Activated T-cell treated with anti-CD3 and anti-CD28 coated beads for 24 hours (primary cell): ENCODE measurements at regions not wholly inside any gene's neighbourhood (a gene's known extent, or its start where the extent isn't known, plus 50 kb on each side); places are given as distances from the start of the nearest gene placed in this dataset.

Experiments used
- DNase-seq: peaks from one replicate; pipeline ENCODE4 v3.0.0-alpha.2; 2020; ENCODE audit warnings: low read depth

DNA sequence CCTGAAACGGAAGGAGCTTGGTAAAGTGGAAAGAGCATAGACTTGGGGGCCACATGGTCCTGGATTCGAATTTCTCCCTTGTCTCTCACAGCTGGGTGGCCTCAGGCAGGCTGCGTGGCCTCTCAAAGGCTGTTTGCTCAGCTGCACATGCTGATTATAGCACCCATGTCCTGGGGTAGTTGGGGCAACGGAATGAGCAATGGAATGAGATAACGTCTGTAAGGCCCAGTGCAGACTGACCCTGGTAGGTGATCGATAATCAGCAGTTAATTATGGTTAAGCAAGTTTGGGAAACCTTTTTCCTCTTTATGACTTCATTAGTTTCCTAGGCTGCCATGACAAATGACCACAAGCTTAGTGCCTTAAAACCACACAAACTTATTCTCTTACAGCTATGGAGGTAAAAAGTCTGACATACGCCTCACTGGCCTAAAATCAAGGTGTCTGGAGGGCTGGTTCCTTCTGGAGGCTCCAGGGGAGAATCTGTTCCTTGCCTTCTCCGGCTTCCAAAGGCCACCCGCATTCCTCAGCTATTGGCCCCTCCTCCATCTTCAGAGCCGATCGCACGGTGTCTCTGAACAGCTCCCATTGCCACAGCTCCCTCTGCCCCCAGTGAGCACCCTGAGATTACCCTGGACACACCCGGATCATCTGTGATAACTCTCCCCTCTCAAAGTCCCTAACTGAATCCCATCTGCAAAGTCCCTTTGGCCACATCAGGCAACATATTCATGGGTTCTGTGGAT, 294.9 kb upstream of the FOXF1 start:
- DNase-seq: no peak

DNA sequence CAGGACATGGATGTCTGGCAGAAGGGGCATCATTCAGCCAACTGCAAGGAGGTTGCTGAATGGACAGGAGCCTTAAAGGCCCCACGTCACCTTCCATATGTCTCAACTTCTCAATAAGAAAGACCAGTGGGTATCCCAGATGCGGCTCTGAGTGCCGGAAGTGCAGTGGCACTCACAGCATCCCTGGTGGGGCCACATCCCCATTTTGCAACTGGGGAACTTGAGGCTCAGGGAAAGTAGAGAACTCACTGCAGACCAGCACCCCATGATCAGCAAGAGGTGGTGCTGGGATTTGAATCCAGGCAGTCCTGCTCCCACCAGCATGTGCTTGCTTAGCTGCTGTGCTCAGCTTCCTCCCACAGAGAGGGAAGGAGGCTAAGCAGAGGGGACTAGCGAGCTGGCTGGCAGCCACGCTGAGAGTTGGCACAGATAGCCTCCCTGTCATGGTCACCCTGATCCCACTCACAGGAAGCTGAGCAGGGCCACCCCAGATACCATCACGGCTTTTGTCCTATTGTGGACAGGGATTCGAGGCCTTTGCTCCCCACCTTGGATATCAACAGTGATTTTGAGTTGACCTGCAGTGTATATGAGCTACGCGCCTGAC, 294.2 kb upstream of the FOXF1 start:
- DNase-seq: no peak

DNA sequence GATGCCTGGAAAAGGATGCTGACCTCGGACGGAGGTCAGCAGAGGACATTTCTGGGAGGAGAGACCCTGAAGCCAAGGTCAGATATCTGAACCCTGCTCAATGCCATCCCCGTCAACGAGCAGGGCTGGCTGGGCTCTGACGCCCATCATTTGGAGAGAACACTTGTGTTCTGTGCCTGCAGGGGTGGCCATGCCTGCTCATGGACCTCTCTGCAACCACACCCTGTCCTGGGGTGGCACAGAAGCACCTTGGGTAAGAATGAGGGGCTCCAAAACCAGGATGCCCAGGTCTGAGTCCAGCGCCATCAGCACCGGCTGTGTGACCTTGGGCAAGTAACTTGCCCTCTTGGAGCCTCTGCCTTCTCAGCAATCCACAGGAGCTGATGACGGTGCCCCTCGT, 293.7 kb upstream of the FOXF1 start:
- DNase-seq: no peak

DNA sequence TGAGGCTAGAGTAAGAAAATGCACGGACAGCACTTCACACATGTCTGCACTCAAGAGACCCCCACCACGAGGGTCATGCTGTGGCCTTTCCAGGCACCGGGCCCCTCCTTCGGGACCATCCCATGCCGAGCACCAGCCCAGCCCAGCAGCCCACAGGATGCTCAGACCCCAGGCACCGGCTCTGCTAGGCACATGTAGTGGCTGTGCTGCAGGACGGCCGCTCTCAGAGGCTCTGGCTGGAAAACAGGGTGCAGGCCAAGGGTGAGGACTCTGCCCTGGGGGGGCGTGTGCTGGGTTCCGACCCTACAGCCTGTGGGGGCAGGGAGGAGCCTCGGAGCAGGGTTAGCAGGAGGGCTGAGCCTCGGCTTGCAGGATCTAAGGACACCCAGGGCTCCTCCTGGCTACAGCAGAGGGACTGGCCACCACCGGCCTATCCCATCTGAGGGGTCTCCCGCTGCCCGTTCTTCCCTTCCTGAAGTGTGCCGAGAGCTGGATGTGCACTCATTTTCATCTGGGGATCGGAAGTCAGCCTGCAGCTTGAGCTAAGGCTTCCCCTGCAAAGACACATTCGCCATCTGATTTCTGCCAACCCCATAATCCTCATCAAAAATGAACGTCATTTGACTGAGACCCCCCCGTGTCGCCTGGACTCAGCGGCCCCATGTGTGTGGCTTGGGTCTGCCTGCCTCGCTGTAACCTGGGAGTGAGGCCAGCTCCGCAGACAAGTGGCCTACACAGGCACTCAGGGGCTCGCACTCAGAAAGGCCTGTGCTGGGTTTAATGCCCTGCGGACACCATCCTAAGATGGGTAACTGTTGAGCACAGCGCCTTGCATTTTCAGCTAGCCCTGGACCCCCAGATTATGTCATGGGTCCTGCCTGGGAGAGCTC, 293.1 kb upstream of the FOXF1 start:
- no peak for DNase-seq

DNA sequence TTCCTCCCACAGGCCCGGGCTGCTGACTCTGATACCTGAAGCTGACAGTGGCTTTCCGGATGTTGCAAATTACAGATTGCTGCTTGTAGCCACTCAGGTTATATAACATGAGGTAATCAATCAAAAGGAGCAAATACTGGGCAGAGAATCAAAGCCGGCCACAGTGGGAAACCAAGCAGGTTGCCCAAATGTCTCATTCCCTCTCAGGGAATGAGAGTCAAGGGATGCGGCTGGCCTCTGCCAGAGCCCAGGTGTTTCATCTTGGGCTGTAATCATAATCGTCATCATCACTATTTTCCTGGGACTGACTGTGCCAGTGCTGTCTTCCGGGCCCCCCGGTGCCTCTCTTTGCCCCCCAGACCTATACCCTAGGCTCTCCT, 292.4 kb upstream of the FOXF1 start:
- DNase-seq: no peak

DNA sequence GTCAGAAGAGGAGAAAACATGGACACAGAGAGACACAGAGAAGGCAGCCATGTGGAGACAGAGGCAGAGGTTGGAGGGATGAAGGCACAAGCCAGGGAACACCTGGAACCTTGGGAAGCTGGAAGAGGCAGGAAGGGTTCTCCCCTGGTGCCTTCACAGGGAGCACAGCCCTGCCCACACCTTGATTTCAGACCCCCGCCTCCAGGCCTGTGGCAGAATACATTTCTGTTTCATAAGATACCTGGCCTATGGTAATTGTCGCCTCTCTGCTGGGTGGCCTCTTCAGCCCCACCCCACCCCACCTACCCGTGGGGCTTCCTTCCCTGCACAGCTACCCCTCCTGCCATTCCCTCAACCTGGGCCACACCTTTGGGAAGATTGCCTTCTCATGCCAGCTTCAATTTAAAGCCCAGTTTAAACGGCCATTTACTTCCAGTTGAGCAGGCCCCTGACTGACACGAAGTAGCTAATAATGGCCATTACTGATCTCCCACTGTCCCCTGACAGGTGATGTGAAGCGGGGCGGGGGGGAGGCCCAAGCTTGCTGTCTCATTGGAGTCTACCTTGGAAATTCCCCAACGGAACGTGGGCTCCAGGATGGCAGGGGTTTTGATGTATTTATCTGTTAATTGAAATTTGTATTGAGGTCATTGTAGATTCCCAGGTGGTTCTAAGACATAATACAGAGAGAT, 291.7 kb upstream of the FOXF1 start:
- no peak for DNase-seq

DNA sequence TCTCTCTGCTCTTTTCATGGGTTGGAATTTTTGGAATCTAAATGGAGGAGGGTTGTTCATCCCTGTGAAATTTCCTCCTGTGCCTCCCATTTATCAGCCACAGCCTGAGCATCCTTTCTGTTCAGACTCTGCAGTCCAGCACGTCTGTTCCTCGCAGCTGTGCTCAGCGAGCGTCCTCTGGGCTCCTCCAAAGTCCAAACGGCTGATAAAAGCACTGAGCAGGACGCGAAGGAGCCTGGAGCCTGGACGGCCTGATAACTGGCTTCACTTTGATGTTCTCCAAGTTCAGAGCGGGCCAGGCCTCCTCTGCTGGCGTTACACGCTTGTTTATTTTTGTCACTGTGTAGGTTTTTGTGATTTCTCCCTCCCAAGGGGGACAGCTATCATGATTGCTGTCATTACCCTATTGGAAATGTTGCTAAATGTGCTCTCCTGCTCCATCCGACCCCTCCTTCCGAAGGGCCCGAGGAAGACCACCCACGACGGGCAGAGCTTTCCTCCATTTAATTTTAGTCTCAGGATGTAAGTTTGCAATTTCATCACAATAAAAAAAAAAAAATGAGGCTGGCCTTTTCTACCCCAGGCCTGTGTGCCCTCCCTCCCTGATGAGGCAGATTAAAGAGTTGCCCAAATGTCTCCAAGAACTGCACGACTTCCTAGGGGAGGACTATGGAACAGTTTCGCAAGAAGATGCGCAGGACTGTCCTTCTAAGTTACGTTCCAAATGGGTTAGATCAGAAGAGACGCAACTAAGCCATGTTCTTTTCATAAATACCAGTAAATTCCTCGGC, 290.5 kb upstream of the FOXF1 start:
- no peak for DNase-seq

DNA sequence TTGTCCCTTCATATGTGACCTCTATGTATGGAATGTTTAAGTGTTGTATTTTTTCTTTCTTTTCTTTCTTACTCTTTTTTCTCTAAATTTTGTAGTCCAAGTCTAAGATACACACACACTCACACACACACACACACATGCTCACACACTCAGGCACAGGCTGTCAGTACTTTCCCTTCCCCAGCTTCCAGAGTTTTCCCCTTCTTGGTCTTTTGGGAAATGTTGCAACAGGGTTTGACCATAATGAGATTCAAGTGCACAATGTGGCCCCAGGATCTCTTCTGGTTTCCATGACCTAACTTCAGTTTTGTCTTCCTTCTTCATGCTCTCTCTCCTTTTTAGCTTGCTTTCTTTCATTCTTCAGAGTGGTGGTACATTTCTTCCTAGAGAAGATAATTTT, 289.8 kb upstream of the FOXF1 start:
- DNase-seq: no peak

DNA sequence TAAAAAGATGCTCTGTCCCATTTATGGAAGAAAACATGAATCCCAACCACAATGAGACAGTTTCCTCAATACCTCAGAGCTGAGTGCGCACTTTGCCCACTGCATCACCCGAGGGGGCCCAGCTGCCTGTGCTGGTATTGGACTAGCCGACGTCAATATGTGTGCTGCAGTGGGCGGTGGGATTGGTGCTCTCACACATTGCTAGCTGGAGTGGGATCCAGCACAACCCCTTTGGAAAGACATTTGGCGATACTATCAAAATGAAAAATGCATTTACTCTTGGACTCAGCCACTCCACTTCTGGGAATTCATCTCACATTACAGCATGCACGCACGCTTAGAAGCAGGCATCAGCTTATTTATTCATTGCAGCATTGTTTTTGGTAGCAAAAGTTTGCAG, 289.2 kb upstream of the FOXF1 start:
- DNase-seq: no peak

DNA sequence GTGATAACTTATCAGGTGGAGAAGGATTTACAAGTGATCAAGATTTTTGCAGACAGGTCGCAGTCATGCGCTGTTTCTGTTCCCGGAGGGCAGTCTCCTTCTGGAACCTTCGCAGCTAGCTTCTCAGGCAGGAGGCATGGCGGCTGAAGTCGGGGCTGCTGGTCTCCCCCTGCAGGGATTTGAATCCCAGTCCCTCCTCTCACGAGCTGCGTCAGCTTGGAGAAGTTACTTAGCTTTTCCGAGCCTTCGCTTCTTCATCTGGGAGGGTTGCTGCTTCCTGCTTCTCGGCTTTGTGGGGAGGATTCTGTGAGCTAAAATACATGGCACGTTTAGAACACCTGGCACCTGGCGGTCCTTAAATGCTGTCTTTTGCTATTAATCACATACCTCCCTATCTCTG, 287.8 kb upstream of the FOXF1 start:
- DNase-seq: no peak

DNA sequence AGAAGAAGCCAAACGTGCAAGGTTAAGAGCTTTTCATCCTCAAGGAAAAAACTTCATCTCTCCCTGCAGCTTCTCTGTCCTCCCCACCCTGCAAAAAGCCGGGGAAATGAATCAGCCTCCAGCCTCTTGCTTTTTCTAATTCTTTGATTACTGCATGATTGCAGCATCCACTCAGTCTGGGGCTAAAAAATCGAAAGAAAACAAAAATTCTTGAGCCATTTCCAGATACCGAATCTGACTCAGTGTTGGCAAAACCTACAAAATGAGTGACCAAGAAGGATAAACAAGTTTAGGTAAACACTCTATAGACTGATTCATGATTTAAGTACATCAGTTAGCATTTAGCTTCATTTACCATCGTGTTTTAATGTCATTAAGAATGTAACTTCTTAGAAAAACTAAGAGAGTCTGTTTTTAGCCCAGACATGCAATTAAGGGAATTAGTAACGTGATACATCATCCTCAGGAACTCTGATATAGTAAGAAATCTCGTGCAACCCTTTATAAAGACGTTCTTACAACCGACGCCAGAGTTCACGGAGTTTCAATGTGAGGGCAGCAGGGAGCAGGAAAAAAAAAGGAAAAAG, 287.3 kb upstream of the FOXF1 start:
- no peak for DNase-seq

DNA sequence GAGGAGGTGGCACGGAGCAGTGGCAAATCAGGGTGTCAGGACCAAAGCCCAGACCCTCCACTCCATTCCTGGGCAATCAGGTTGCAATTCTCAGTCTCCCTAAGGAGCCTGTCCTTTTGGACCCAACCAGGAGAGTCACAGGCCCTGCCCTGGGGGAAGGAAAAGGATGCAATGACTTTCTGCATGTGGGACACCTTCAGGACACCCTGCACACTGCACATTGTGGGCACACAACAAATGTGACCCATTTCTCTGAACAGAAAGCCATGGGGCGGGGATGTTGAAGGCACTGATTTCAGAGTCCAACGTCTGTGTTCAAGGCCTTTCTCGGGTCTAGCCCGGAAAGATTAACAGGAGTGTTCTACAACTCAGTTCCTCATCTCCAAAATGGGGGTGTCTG, 286.2 kb upstream of the FOXF1 start:
- DNase-seq: no peak

DNA sequence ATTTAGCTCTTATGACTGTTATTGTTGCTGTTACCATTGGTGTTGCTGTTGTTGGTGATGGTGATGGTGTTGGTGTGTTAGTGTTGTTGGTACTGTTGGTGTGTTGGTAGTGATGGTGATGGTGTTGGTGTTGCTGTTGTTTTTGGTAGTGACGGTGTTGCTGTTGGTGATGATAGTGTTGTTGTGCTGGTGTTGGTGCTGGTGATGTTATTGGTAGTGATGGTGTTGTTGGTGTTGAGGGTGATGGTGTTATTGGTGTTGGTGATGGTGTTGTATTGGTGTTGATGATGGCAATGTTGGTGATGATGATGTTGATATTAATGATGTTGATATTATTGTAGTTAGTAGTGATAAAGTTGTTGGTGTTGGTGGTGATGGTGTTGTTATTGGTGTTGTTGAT, 285.7 kb upstream of the FOXF1 start:
- DNase-seq: no peak

DNA sequence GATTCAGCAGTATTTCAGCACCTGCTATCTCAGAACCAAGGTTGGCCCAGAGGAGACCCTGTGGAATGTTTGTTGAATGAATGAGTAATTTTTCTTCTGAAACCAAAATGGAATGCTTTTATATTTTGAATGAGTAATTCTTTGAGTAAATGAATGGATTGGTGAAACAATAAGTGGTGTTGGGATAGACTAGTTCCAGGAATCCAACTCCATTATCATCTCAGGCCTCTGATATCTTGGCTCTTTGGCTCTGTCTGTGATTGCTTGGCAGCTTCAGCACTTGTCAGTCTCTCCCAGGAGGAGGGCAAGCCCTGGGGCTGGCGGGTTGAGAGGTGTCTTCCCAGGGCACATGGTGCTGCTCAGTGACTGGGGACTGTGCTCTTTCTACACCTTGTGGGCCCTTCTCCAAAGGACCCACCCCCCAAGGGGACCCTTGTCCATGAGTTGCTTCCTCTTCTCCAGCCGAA, 284.4 kb upstream of the FOXF1 start:
- DNase-seq: no peak

DNA sequence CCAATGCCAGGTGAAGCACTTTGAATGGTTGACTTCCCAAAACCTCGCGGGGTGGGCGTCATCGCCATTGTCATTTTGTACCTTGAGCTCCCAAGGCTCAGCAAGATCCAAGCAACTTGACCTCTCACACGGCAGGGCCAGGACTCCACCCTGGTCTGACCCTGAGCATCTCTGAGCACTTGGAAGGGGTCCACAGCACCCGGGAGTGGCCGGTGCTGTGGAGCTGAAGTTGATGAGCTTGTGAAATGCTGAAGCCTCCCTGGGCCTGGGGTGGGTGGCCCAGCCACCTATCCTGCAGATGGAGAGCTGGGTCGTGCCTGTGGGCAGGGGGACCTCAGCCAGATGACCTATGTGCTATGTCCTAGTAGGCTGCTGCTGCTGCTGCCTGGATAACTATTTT, 283.3 kb upstream of the FOXF1 start:
- DNase-seq: no peak

DNA sequence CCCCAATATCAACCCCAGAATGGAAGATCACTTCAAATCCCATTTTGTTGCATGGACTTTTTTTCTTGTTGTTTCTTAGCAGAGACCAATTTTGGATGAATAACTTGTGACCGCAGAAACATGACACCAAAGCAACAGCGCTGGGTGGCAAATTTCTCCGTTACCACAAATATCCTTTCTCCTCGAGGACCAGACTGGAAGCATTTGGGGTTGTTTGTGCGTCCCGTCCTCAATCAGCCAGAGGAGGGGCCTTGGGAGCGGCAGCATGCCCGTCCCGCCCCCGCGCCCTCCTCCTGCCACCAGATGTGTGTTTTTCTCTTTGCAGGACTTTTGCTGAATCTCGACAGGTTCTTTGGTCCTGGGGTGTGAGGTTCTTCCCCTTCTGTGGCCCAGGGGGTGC, 282.5 kb upstream of the FOXF1 start:
- no peak for DNase-seq

DNA sequence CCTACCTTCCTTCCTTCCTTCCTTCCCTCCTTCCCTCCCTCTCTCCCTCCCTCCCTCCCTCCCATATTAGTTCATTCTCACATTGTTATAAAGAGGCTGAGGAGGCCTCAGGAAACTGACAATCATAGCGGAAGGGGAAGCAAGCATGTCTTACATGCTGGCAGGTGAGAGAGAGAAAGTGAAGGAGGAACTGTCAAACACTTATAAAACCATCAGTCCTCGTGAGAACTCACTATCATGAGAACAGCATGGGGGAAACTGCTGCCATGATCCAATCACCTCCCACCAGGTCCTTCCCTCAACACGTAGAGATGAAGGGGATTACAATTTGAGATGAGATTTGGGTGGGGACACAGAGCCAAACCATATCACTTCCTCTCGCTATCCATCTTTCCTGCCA, 281.6 kb upstream of the FOXF1 start:
- DNase-seq: no peak

DNA sequence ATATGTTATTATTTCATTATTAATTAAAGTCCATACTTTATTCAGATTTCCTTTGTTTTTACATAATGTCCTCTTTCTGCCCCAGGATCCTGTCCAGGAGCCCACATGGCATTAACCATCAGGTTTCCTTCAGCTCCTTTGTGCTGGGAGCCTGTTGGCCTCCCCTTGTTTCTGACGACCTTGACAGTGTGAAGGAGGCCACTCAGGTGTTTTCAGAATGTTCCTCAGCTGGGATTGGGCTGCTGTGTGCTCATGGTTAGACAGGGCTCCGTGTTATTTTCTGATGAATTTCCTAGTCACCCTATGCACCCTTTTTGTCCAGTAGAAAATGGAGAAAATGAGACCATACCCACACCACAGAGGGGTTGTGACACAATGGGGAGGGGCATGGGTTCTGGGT, 281.0 kb upstream of the FOXF1 start:
- DNase-seq: no peak

DNA sequence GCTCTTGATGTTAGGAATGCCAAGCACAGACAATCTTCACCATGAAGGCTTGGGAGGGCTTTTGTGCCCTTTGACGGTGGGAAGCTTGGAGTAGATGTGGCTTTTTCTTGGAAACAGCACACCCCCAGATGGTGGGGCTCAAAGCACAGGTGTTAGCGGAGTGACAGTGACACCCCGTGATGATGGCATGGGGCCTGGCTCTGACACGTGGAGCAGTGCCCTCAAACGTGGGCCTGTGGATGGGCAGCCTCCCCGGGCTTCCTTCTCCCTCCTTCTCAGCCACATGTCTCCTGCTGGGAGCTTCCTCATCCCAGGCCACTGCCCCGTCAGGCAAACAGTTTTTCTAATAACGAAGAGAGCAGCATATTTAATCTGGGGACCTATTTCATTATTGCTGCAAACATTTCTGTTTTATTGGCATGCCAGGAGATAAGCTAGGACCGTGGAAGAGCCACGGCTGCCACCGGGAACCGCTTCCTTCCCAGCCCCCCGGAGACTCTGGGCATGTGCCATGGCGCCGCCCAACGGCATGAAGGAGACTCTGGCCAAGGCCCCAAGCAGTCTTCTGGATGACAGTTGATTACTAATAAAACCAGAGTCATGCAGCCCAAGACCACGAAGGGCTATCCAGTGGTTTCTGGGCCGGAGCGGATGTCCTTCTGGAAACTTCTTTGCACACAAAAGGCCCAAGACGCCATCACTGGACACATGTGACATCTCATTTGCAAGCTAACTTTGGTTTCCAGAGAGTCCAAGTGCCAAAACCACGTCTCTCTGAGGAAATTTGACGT, 280.3 kb upstream of the FOXF1 start:
- DNase-seq: no peak

DNA sequence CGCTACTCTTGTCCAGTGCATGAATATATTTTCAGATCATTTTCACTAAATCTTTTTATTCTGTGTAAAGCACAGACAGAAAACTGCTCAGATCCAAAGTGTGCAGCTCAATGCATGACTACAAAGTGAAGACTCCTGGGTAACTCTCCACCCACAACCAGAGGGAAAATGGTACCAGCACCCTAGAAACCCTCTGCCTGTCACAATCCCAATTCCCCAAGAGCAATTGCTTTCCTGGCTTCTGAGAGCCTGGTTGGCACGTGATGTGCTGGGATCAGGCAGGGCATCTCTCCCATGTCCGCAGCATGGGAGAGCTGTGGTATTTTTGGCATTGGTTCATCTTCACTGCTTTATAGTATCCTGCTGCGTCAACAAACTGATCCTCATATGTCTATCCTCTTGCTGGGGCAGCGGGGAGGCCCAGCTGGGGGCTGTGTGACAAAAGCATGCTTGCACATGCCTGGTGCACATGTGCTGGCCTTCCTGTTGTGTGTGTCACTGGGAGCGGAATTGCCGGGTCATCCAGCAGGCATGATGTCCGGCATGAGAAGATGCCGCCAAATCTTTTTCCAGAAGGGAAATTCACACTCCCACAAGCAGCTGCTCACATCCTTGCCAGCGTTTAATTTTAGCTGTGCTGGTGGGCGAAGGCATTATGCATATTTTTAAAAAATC, 278.9 kb upstream of the FOXF1 start:
- no peak for DNase-seq
